ENCODE measurements at regions not wholly inside any gene's neighbourhood (a gene's known extent, or its start where the extent isn't known, plus 50 kb on each side); places are given as distances from the start of the nearest gene placed in this dataset.

GRCh38 chr1:172821609-172822274 is 162.8 kb downstream of the FASLG start:
- no peak for FAIRE-seq
- TF ChIP-seq CTCF (IDR thresholded peaks at IDR 0.05; ENCODE audit: insufficient read depth, missing control alignments): no peak
- DNase-seq (ENCODE audit: insufficient read length, low spot score): no peak

- TF ChIP-seq CTCF (IDR thresholded peaks at IDR 0.05; ENCODE audit: insufficient read depth, missing control alignments): no peak
- FAIRE-seq (no peak), DNase-seq (ENCODE audit: insufficient read length, low spot score) (no peak)
These were observed 164.0 kb downstream of the FASLG start for GRCh38 chr1:172822886-172823285.

- TF ChIP-seq CTCF (IDR thresholded peaks at IDR 0.05; ENCODE audit: insufficient read depth, missing control alignments): no peak
- DNase-seq (ENCODE audit: insufficient read length, low spot score): no peak
- no peak for FAIRE-seq
These were observed 164.6 kb downstream of the FASLG start for GRCh38 chr1:172823534-172823933.

- FAIRE-seq: no peak
- no peak for DNase-seq (ENCODE audit: insufficient read length, low spot score)
- no peak for TF ChIP-seq CTCF (IDR thresholded peaks at IDR 0.05; ENCODE audit: insufficient read depth, missing control alignments)
These were observed 165.3 kb downstream of the FASLG start for GRCh38 chr1:172824209-172824608.

- DNase-seq (ENCODE audit: insufficient read length, low spot score) (no peak), FAIRE-seq (peak; percentile 56)
- TF ChIP-seq CTCF (IDR thresholded peaks at IDR 0.05; ENCODE audit: insufficient read depth, missing control alignments): peak; percentile 74
These were observed 167.3 kb downstream of the FASLG start for GRCh38 chr1:172826096-172826741.

- no peak for DNase-seq (ENCODE audit: insufficient read length, low spot score)
- no peak for FAIRE-seq
- TF ChIP-seq CTCF (IDR thresholded peaks at IDR 0.05; ENCODE audit: insufficient read depth, missing control alignments): no peak
These were observed 168.4 kb downstream of the FASLG start for GRCh38 chr1:172827301-172827700.

GRCh38 chr1:172827841-172828240 is 168.9 kb downstream of the FASLG start:
- FAIRE-seq (no peak), DNase-seq (ENCODE audit: insufficient read length, low spot score) (no peak)
- no peak for TF ChIP-seq CTCF (IDR thresholded peaks at IDR 0.05; ENCODE audit: insufficient read depth, missing control alignments)

All from D721Med (cell line).